ENCODE measurements at regions not wholly inside any gene's neighbourhood (a gene's known extent, or its start where the extent isn't known, plus 50 kb on each side); places are given as distances from the start of the nearest gene placed in this dataset.

- in situ Hi-C loops (cut with MboI; ENCODE audit: low sequenced_read_pairs) = no loop called here
These were observed 168.4 kb upstream of the ARL4C start for GRCh38 chr2:234665304-234665703.

- in situ Hi-C loops (cut with MboI; ENCODE audit: low sequenced_read_pairs) = no loop called here
These were observed 165.0 kb upstream of the ARL4C start for GRCh38 chr2:234661849-234662248.

- in situ Hi-C loops (cut with MboI; ENCODE audit: low sequenced_read_pairs) = no loop called here
These were observed 164.3 kb upstream of the ARL4C start for GRCh38 chr2:234661175-234661574.

- in situ Hi-C loops (cut with MboI; ENCODE audit: low sequenced_read_pairs) = no loop called here
These were observed 158.8 kb upstream of the ARL4C start for GRCh38 chr2:234655706-234656105.

GRCh38 chr2:234650911-234651310, 154.0 kb upstream of the ARL4C start:
- in situ Hi-C loops (cut with MboI; ENCODE audit: low sequenced_read_pairs) = no loop called here

- in situ Hi-C loops (cut with MboI; ENCODE audit: low sequenced_read_pairs) = no loop called here
These were observed 153.1 kb upstream of the ARL4C start for GRCh38 chr2:234649951-234650350.

GRCh38 chr2:234643407-234643806, 146.5 kb upstream of the ARL4C start:
- in situ Hi-C loops (cut with MboI; ENCODE audit: low sequenced_read_pairs) = no loop called here

GRCh38 chr2:234641086-234641485, 144.2 kb upstream of the ARL4C start:
- in situ Hi-C loops (cut with MboI; ENCODE audit: low sequenced_read_pairs) = no loop called here

GRCh38 chr2:234640657-234641056, 143.8 kb upstream of the ARL4C start:
- in situ Hi-C loops (cut with MboI; ENCODE audit: low sequenced_read_pairs) = no loop called here

- in situ Hi-C loops (cut with MboI; ENCODE audit: low sequenced_read_pairs) = no loop called here
These were observed 142.1 kb upstream of the ARL4C start for GRCh38 chr2:234638966-234639365.

GRCh38 chr2:234635284-234635683, 138.4 kb upstream of the ARL4C start:
- in situ Hi-C loops (cut with MboI; ENCODE audit: low sequenced_read_pairs) = no loop called here

- in situ Hi-C loops (cut with MboI; ENCODE audit: low sequenced_read_pairs) = no loop called here
These were observed 136.8 kb upstream of the ARL4C start for GRCh38 chr2:234633581-234634230.

GRCh38 chr2:234632527-234633391, 135.9 kb upstream of the ARL4C start:
- in situ Hi-C loops (cut with MboI; ENCODE audit: low sequenced_read_pairs) = no loop called here

- in situ Hi-C loops (cut with MboI; ENCODE audit: low sequenced_read_pairs) = no loop called here
These were observed 135.0 kb upstream of the ARL4C start for GRCh38 chr2:234631646-234632514.

GRCh38 chr2:234630801-234631261, 133.9 kb upstream of the ARL4C start:
- in situ Hi-C loops (cut with MboI; ENCODE audit: low sequenced_read_pairs) = no loop called here

- in situ Hi-C loops (cut with MboI; ENCODE audit: low sequenced_read_pairs) = no loop called here
These were observed 132.7 kb upstream of the ARL4C start for GRCh38 chr2:234629596-234629995.

- in situ Hi-C loops (cut with MboI; ENCODE audit: low sequenced_read_pairs) = no loop called here
These were observed 132.1 kb upstream of the ARL4C start for GRCh38 chr2:234628953-234629352.

GRCh38 chr2:234627308-234627707, 130.4 kb upstream of the ARL4C start:
- in situ Hi-C loops (cut with MboI; ENCODE audit: low sequenced_read_pairs) = no loop called here

GRCh38 chr2:234626566-234627130, 129.8 kb upstream of the ARL4C start:
- in situ Hi-C loops (cut with MboI; ENCODE audit: low sequenced_read_pairs) = no loop called here

GRCh38 chr2:234625626-234626250, 128.9 kb upstream of the ARL4C start:
- in situ Hi-C loops (cut with MboI; ENCODE audit: low sequenced_read_pairs) = no loop called here

Data from HL-60/S4 treated with retinoic acid at 250 ng/mL for 4 days and 3 days (cell line).